NCI-H2196 treated with DMSO at 0.1 percent for 48 hours (cell line): ENCODE measurements at regions not wholly inside any gene's neighbourhood (a gene's known extent, or its start where the extent isn't known, plus 50 kb on each side); places are given as distances from the start of the nearest gene placed in this dataset.

Experiments used
- DNase-seq: peaks from one replicate; lab custom pipeline; 2025; ENCODE audit not compliant: unreplicated experiment; lab: John Stamatoyannopoulos, UW

DNA sequence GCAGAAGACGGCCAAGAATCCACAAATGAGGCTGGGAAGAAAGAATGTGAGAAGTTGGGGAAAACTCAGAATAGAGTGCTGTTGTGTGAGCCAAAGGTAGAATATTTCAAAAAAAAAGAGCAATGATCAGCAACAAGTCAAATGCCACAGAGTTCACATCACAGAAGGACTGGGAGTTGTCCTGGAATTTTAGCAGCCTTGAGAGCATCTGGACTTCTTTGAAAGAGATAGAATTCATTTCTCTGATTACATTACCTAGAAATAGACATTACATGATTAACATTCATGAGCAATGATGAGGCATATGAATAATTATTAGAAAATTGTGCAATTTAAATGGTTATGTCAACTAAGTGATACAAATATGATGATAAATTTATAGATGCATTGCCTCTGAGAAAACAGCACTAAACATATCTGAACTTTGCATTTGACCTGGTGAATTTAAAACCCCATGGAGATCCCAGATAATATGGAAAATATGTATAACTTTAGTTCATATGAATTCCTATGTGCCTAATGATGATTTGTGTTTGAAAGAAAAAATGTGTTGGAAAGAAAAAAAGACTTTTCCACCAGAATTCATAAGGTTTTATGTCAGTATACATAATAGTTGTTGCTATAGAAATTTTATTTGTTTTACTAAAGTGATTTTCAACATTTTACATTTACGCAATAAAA is 186.2 kb downstream of the POSTN start:
- no peak for DNase-seq

DNA sequence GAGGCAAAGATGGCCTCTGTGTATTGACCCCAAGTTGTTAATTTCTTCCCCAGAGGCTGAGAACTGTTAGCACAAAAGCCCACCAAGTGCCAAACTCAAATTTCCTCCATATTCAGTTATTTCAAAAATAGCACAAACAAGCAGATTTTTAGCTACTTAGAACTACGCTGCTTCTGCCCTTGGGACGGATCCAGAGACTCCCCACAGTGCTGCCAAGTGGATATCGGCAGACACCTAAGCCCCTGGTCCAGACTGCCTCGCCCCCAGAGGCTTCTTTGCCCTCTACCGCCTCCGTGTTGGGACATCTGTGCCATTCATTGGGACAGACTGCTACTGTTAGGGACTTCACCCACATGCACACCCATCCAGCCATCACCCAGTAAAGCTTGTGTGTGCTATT is 188.3 kb downstream of the POSTN start:
- DNase-seq: no peak

DNA sequence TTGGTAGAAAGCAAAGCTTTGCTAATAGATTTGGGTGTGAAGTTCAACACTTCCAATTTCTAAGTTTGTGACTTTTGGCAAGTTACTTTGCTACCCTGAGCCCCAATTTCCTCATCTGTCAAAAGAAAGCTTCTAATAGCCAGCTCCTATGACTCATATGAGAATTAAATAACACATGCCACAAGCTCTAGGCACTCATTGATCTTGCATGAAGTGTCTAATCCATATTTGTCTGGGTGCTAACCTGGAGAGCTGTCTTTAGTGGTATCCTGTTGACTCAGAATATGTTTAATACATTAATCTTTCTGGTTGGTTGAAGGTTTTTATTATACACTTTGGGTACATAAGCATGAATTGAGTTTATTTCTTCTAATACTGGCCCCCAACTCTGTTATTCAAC is 188.8 kb downstream of the POSTN start:
- DNase-seq: no peak

DNA sequence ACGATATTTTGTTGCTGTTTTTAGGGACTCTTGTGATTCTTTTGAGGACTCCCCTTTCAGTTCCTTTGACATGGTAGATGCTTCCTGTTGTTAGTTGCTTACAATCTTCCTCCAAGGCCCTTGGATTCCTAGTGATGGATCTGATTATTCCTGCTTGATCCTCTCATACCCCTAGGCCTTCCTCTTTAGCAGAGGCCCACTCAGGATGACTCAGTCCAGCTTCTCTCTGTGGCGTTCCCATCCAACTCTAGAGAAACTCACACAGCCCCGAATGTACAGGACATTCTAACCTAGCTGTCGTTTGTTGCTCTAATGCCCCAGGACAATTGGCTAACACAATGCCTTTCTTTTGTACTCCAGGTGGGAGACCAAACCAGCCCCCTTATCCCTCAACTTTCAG is 191.4 kb downstream of the POSTN start:
- no peak for DNase-seq

DNA sequence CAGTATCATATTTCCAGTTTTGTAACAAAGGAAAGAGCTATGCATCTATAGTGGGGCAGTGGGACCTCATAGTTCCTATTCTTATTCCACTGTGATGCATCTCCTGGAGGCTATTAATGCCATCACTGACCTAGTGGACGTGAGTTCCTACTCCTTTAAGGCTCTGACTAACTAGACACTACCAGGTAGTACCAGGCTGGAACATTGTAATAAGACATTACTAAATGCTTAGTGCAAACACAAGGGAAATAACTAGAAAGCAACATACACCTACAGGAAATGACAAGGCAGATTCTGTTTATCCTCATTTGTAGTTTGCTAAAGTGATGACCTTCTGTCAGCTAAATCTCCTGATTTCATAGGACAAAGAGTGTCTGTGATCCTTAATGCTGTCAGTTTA is 192.5 kb downstream of the POSTN start:
- no peak for DNase-seq

DNA sequence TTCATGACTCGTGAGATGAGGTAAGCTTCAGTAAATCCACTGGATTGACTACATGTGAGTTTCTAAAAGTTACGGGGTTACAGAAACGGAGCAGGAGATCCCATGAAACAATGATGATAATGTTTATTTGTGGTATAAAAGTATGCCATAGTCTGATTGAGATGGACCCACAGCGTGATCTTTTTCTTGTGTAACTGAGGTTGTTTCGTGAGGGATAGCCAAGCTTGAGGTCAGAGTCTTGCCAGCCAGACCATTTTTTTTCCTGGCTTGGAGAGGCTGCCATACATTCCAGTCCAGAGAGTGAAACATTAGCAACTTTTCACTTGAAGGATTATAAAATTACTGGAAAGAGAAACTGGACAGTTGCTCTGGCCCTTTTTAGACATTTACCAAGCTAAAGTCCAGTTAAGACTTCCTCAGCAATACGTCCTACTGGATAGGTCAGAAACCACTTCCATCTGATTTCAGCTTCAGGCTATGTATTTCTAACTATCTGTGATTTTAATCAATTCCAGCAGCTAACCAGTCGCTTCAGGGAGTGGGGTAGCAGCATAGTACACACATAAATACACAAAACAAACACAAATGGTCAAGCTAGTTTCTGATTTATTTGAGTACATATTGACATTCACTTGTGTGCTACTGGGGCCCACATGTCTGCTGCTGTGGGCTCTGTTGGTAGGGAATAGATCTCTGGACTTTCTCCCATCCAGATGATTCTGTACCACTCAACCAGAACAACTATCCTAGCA is 194.6 kb downstream of the POSTN start:
- DNase-seq: no peak

DNA sequence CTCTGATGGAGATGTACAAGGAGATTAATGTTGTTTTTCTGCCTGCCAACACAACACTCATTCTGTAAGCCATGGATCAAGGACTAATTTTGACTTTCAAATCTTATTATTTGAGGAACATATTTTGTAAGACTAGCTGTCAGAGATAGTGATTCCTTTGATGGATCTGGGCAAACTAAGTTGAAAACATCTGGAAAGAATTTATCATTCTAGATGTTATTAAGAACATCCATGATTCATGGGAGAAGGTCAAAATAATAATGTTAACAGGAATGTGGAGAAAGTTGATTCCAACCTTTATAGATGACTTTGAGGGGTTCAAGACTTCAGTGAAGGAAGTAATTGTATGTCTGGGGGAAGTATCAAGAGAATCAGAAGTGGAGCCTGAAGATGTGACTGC is 196.8 kb downstream of the POSTN start:
- no peak for DNase-seq

DNA sequence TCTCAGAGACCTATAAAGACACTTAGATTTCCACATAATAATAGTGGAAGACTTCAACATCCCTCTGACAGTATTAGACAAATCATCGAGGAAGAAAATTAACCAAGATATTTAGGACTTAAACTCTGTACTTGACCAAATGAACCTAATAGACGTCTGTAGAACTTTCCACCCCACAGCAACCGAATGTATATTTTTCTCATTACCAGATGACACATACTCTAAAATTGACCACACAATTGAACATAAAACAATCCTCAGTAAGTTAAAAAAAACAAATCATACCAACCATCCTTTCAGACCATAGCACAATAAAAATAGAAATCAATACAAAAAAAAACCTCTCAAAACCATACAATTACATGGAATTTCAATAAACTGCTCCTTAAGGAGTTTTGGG is 201.0 kb downstream of the POSTN start:
- DNase-seq: no peak

DNA sequence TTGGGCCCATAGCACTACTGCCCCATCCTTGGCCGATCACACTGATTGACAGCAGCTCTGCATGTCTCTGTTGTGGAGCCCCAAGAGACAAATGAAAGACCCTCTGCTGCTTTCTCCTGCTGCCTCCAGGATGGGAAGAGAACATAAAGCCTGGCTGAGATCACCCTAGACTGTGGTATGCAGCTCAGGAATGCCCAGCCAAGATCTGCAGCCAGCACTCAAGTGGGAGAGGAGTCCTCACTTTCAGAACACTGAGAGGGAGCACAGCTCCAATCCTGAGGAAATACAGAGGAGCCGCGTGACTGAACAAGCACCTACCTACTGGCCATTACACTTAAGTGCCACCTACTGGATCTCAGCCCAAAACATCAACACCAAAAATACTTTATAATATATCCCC is 203.0 kb downstream of the POSTN start:
- no peak for DNase-seq

DNA sequence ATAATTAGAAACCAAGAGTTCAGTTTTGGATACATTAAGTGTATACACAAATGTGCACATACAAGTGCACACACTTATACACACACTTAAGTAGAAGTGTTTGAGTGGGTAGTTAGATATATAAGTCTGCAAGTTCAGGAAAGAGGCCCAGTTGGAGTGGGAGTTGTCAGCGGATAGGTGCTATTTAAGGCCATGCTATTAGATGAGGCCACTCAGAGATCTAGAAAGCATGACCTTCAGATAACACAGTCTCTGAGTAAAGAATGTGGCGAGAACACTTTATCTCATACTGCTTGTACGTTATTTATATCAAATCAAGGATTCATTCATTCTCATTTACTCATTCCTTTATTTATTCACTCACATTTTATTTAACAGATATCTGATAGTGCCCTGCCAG is 206.2 kb downstream of the POSTN start:
- DNase-seq: no peak

DNA sequence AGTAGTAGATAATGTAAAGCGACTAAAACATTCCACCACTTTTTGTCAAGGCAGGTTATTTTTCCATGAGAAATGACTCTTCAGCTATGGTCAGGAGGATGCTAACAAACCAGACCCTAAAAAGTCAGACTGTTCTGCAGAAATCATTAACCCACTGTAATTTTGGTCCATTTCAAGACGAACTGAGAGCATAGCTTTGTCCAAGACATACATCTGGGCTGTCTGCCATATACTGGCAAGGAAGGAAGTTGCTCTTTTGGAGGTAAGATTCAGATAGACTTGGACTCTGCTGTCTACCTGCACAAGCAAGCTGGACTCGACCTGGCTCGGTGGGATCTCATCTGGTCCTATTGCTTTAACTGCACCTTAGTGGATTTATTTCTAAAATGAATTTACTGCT is 207.8 kb downstream of the POSTN start:
- DNase-seq: no peak

DNA sequence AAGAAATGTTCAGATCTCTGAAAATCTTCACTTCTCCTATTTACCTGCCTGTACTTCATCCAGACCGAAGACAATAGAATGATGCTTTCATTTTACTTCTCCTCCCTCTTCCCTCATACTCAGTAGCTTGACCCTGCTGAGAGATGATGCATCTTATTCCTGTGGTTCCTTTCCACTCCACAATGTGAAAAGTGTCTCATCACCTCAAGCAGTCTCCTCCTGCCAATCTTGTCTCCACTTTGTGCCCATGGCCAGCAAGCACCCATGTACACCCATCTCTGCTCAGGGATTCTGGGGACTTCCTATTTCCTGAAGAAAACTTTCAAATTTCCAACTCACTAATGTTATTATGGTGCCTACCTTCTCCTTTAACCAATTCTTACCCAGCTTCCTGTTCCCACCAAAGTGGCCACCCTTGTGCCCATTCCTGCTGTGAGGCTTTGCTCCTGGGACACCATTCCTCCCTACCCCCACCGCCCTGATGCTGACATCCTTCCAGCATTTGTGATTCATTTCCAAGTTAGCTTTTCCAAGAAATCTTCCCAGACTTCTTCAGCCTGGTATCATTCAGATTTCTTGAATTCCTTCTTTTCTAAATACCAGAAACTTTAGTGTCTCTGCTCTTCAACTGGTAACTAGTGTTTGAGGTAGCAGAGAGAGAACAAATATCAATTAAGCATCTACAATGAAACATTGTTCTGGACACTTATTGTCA is 212.5 kb downstream of the POSTN start:
- DNase-seq: no peak

DNA sequence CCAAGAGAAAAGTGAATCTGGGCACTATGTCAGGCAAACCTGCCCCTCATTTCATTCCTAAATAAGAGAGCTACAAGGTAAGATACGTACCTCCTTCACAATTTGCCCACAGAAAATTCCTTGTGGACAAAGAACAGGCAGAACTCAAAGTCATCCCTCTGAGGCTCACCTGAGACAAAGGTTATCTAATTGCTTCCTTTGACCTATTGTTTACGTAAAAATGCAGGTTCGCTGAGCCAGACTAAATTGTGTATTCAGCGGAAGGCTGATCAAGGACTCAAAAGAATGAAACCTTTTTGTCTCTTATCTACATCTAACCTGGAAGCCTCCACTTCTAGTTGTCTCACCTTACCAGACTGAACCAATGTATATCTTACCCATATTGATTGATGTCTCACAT is 213.3 kb downstream of the POSTN start:
- no peak for DNase-seq

DNA sequence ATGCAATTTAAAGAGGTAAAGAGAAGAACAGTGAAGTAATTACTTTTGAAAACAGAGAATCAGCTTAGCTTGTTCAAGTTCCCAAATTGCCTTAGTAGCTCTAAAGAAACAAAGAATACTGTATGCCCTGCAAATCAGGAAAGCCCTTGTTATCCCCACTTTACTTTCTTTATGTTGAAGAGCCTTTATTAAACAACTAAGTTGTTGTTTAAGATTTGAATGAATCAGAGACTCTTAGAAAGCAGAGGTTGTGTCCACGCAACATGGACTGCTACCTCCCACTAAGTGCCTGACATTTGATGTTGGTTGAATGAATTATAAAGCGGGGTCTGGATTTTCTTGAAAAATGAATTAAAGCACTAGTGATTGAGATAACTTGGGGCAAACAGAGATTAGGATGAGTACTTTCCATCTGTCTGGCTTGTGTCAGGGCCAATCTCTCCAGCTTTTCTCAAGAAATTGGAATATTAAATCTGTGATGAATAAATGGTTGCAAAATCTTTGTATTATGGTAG is 214.7 kb downstream of the POSTN start:
- no peak for DNase-seq

DNA sequence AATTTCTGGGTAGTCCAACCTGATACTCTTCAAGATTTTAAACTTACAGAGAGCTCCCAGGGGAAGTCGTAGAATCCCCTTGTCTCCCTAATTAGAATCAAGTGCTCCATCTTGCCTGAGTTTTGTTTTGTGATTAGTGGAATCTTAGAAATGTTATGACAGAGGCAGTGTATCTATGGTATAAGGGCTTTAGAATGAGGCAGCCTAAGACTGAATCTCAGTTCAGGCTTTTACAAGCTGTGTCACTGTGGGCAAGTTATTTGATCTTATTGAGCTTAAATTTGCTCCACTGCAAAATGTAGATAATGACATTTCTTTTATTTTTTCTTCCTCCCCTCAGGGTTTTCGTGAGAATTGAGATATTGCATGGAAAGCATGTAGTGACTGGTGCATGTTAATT is 215.5 kb downstream of the POSTN start:
- DNase-seq: no peak

DNA sequence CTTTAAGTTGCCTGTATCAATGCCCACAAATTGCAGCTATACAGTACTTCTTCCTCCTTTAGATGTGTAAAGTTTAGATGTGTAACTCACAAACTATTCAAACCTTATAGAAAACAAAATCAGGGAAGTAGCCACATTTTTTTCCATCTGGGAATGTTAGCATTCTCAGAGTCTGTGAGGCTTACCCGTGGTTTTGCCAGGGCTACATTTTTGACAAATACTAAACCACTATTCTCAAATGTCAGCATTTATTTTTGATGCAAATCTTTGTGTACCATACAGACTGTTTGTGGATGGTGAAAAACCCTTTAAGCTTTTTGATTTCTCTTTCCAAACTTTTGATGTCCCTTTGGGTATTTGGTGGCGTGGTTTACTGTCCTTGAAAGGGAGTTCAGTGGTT is 216.4 kb downstream of the POSTN start:
- DNase-seq: no peak

DNA sequence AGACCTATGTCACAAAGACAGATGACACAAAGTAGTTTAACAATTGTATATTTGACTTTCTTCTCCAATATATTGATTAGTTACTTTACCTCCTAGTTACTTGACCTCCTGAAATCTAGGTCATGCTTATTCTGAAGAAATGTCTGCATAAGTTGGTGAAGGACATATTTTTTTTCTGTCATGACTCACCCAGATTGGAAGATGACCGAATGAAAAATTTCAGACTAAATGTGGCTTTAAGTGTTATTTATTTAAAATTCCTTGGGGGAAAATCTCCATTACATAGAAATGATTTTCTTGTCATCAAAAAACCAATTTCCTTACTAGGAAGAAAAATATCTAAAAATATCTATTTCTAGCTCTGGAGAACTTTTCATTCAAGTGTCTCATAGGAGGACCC is 217.1 kb downstream of the POSTN start:
- DNase-seq: no peak

DNA sequence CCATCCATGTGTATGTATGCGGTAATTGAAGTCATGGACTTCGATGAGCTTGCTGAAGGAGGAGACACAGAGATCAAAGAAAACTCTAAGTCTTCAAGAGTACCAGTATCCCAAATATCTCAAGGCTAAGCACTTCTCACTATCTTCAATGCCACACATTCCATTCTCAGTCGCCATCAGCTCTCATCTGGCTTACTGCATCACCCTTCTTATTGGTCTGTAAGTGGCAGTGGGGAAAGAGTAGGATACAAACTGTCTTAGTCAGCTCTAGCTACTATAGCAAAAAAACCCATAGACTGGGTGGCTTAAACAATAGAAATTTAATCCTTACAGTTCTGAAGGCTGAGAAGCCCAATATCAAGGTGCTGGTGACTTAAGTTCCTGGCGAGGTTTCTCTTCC is 218.7 kb downstream of the POSTN start:
- DNase-seq: no peak

DNA sequence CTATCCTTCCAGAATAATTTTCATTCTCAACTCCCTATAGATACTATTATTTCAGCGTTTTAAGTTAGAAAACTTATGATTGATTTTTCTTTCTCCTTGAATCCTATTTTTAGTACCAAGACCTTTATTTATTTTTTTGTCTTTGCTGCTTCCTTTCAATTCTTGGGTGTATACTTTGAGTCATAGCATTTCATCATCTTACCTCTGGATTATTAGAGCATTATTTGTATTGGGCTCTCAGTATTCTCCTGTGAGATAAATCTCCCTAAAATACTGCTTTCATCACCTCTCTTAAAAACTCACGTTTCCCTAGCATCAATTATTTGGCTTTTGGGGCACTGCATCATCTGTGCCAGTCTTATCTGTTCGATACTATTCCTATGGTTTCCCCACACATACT is 222.8 kb downstream of the POSTN start:
- no peak for DNase-seq

DNA sequence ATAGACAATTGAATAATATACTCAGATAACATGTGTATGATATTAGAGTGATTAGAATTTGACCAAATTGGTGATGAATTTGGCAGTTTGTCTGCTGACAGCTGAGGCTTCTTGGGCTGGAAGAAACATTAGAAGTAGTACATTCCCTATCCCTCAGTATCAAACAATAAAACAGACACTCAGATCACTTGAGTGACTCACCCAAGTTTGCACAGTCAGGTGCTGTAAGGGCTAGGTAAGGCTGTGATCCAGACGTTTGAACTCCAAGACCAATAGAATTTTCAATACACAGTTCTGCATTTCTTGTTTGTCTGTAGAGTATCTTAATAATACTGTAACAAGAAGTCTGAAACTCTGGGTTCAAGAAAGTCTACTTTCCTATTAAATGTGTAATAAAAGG is 223.5 kb downstream of the POSTN start:
- no peak for DNase-seq

DNA sequence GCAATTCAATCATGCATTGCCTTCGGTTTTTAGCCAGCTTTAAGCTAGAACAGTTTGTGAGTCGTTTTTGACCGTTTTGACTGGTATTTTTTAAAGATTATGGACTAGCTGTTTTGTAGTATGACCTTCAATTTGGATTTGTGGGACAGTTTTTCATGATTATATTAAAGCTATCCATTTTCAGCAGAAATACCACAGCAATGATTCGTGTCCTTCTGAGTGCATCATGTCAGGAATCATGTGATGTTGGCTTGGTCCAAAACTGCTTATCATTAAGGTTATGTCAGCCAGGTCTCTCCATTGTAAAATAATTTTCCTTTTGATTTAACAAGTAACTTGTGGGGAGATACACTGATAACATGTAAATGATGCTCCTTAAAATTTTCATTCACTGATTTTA is 229.0 kb downstream of the POSTN start:
- no peak for DNase-seq

DNA sequence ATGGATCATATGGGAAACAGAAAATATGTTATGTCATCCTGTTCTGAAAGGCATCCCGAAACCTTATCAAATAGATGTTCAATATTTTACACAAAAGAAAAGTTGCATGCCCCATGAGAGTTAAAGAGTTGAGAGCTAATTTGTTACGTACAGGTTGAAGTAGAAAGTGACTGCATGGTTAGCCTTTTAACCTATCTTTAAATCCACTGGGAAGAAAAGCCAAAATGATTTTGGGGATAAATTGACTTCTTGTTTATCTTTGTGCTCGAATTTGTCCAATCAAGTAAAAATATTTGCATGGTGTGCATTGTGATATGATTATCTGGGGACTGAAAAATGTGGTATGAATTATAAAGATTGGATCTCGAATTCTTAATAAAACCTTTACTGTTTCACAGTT is 230.1 kb downstream of the POSTN start:
- DNase-seq: no peak
